Esophagus muscularis mucosa (tissue), 3 donors: ENCODE measurements at regions not wholly inside any gene's neighbourhood (a gene's known extent, or its start where the extent isn't known, plus 50 kb on each side); places are given as distances from the start of the nearest gene placed in this dataset.

Source experiments
- POLR2A ChIP-seq: fragments of 450-650 bp; IDR thresholded peaks from one replicate; pipeline ENCODE4 v1.6.1; 2017; ENCODE audit warnings: antibody characterized with exemption, moderate library complexity, mild to moderate bottlenecking, low read depth
- POLR2AphosphoS5 ChIP-seq, 2 donors: sonication (generic); formaldehyde crosslinking; IDR thresholded peaks; one replicate each; pipeline ENCODE4 v1.6.1; 2017; ENCODE audit warnings: antibody characterized with exemption in 2 of 2
- TF ChIP-seq, protein P1 (sequence below), 3 experiments: fragments of 200-600 bp in 2 of 3; fragments of 450-650 bp in 1 of 3; sonication (generic) in 2 of 3; IDR thresholded peaks; one replicate each; pipeline ENCODE4 v1.5.1; 2017 to 2019; ENCODE audit warnings: antibody characterized with exemption in 3 of 3, mild to moderate bottlenecking in 2 of 3, moderate library complexity in 1 of 3

GRCh38 chr4:15153662-15154061 is 151.4 kb downstream of the CPEB2 start:
- TF ChIP-seq POLR2A (no peak), POLR2AphosphoS5 (IDR thresholded peaks at IDR 0.05) (no peak)
- TF ChIP-seq, protein P1, sequence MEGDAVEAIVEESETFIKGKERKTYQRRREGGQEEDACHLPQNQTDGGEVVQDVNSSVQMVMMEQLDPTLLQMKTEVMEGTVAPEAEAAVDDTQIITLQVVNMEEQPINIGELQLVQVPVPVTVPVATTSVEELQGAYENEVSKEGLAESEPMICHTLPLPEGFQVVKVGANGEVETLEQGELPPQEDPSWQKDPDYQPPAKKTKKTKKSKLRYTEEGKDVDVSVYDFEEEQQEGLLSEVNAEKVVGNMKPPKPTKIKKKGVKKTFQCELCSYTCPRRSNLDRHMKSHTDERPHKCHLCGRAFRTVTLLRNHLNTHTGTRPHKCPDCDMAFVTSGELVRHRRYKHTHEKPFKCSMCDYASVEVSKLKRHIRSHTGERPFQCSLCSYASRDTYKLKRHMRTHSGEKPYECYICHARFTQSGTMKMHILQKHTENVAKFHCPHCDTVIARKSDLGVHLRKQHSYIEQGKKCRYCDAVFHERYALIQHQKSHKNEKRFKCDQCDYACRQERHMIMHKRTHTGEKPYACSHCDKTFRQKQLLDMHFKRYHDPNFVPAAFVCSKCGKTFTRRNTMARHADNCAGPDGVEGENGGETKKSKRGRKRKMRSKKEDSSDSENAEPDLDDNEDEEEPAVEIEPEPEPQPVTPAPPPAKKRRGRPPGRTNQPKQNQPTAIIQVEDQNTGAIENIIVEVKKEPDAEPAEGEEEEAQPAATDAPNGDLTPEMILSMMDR (IDR thresholded peaks at IDR 0.05): no peak
